GM23338 (cell line): ENCODE measurements at regions not wholly inside any gene's neighbourhood (a gene's known extent, or its start where the extent isn't known, plus 50 kb on each side); places are given as distances from the start of the nearest gene placed in this dataset.

Source experiments
- CREB1 ChIP-seq: fragments of 250-450 bp; sonication (Bioruptor Pico); IDR thresholded peaks from 2 replicates; pipeline ENCODE4 v1.5.0; 2020; ENCODE audit warnings: low read depth, mild to moderate bottlenecking, moderate library complexity
- ETS1 ChIP-seq: IDR thresholded peaks from 2 replicates; pipeline ENCODE4 v1.6.1; 2016; ENCODE audit warnings: antibody characterized with exemption
- EZH2 ChIP-seq: fragments of 200-600 bp; sonication (generic); IDR thresholded peaks from one replicate; pipeline ENCODE4 v1.8.0; 2017; ENCODE audit warnings: antibody characterized with exemption, mild to moderate bottlenecking, low read depth; ENCODE audit not compliant: unreplicated experiment
- JUNB ChIP-seq: IDR thresholded peaks from one replicate; pipeline ENCODE4 v1.6.1; 2016; ENCODE audit warnings: antibody characterized with exemption; ENCODE audit not compliant: unreplicated experiment
- POLR2AphosphoS5 ChIP-seq: IDR thresholded peaks from 2 replicates; pipeline ENCODE4 v1.6.1; 2016; ENCODE audit warnings: antibody characterized with exemption, low read depth
- STAT1 ChIP-seq: IDR thresholded peaks from one replicate; pipeline ENCODE4 v1.6.1; 2016; ENCODE audit warnings: antibody characterized with exemption; ENCODE audit not compliant: unreplicated experiment
- ZNF114 ChIP-seq: fragments of 250-450 bp; sonication (Bioruptor Pico); IDR thresholded peaks from 2 replicates; pipeline ENCODE4 v1.5.0; 2020; ENCODE audit warnings: mild to moderate bottlenecking, moderate library complexity
- TF ChIP-seq, protein P1 (sequence below), 2 experiments: fragments of 200-600 bp in 1 of 2; sonication (generic) in 1 of 2; conservative IDR thresholded peaks; 2 replicates each; pipeline versions ENCODE4 v1.5.1 to v1.6.1; 2016 to 2017; ENCODE audit warnings: antibody characterized with exemption in 2 of 2, low read depth in 2 of 2, mild to moderate bottlenecking in 2 of 2, moderate library complexity in 1 of 2
- TF ChIP-seq, protein P2 (sequence below): IDR thresholded peaks from one replicate; pipeline ENCODE4 v1.6.1; 2018; ENCODE audit warnings: antibody characterized with exemption; ENCODE audit not compliant: unreplicated experiment

DNA sequence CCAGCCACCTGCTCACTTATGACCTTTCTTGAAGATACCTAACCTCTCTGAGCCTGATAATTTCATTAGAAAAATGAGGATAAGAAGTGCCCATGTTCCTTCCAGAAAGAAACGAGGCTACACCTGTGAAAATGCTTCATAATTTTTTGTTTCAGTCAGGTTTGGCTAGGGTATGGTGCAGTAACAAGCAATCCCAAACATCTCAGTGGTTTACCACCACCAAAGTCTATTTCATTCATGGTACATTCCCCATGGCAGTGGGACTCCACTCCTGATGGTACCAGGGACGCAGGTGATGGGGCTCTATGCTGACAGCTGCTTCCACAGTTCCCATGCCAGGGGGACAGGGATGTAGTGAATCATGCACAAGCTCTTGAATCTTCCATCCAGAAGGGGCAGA lies 147.6 kb upstream of the CES5A start:
- TF ChIP-seq, protein P1, sequence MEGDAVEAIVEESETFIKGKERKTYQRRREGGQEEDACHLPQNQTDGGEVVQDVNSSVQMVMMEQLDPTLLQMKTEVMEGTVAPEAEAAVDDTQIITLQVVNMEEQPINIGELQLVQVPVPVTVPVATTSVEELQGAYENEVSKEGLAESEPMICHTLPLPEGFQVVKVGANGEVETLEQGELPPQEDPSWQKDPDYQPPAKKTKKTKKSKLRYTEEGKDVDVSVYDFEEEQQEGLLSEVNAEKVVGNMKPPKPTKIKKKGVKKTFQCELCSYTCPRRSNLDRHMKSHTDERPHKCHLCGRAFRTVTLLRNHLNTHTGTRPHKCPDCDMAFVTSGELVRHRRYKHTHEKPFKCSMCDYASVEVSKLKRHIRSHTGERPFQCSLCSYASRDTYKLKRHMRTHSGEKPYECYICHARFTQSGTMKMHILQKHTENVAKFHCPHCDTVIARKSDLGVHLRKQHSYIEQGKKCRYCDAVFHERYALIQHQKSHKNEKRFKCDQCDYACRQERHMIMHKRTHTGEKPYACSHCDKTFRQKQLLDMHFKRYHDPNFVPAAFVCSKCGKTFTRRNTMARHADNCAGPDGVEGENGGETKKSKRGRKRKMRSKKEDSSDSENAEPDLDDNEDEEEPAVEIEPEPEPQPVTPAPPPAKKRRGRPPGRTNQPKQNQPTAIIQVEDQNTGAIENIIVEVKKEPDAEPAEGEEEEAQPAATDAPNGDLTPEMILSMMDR (conservative IDR thresholded peaks at IDR 0.05; ENCODE audit: low read depth in 2 of 2) = no peak
- TF ChIP-seq CREB1 (CRISPR knock-in tag) = no peak
- no peak for TF ChIP-seq JUNB
- no peak for TF ChIP-seq POLR2AphosphoS5
- no peak for TF ChIP-seq EZH2
- TF ChIP-seq, protein P2, sequence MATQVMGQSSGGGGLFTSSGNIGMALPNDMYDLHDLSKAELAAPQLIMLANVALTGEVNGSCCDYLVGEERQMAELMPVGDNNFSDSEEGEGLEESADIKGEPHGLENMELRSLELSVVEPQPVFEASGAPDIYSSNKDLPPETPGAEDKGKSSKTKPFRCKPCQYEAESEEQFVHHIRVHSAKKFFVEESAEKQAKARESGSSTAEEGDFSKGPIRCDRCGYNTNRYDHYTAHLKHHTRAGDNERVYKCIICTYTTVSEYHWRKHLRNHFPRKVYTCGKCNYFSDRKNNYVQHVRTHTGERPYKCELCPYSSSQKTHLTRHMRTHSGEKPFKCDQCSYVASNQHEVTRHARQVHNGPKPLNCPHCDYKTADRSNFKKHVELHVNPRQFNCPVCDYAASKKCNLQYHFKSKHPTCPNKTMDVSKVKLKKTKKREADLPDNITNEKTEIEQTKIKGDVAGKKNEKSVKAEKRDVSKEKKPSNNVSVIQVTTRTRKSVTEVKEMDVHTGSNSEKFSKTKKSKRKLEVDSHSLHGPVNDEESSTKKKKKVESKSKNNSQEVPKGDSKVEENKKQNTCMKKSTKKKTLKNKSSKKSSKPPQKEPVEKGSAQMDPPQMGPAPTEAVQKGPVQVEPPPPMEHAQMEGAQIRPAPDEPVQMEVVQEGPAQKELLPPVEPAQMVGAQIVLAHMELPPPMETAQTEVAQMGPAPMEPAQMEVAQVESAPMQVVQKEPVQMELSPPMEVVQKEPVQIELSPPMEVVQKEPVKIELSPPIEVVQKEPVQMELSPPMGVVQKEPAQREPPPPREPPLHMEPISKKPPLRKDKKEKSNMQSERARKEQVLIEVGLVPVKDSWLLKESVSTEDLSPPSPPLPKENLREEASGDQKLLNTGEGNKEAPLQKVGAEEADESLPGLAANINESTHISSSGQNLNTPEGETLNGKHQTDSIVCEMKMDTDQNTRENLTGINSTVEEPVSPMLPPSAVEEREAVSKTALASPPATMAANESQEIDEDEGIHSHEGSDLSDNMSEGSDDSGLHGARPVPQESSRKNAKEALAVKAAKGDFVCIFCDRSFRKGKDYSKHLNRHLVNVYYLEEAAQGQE = no peak
- no peak for TF ChIP-seq ZNF114
- no peak for TF ChIP-seq STAT1
- no peak for TF ChIP-seq ETS1
